WERI-Rb-1 (cell line): ENCODE measurements at regions not wholly inside any gene's neighbourhood (a gene's known extent, or its start where the extent isn't known, plus 50 kb on each side); places are given as distances from the start of the nearest gene placed in this dataset.

Experiments used
- DNase-seq: peaks from one replicate; pipeline ENCODE4 v3.0.0-alpha.2; 2020
- H3K27ac ChIP-seq: fragments of 250-450 bp; sonication (Bioruptor Pico); 2 replicates; pipeline ENCODE4 v1.5.1; 2020; ENCODE audit warnings: mild to moderate bottlenecking, moderate library complexity
- H3K27me3 ChIP-seq: fragments of 250-450 bp; sonication (Bioruptor Pico); 2 replicates; pipeline ENCODE4 v1.5.1; 2021; ENCODE audit warnings: mild to moderate bottlenecking, low read depth, moderate library complexity; ENCODE audit not compliant: insufficient read depth, severe bottlenecking
- H3K36me3 ChIP-seq: fragments of 250-450 bp; sonication (Bioruptor Pico); 2 replicates; pipeline ENCODE4 v1.5.1; 2020; ENCODE audit warnings: mild to moderate bottlenecking, moderate library complexity
- H3K4me3 ChIP-seq: 2 replicates; pipeline ENCODE4 v1.5.1; 2011; ENCODE audit warnings: low read depth, mild to moderate bottlenecking, control low read depth, low read length
- H3K9me3 ChIP-seq: fragments of 250-450 bp; sonication (Bioruptor Pico); 2 replicates; pipeline ENCODE4 v1.5.1; 2021; ENCODE audit warnings: mild to moderate bottlenecking, moderate library complexity; ENCODE audit not compliant: severe bottlenecking
- CTCF ChIP-seq: IDR thresholded peaks from 2 replicates; pipeline ENCODE4 v1.5.1; 2011; ENCODE audit warnings: low read depth, mild to moderate bottlenecking, control low read depth, inconsistent platforms, low read length

- H3K27me3 ChIP-seq: no peaks in the 10 kb centered on the region
- no peak for DNase-seq
- TF ChIP-seq CTCF: no peak
- H3K9me3 ChIP-seq: peaks cover 4% of the 10 kb centered on the region
- no peak overlapping the region for H3K4me3 ChIP-seq
- no peak overlapping the region for H3K27ac ChIP-seq
- no peaks in the 10 kb centered on the region for H3K36me3 ChIP-seq
These were observed 428.7 kb downstream of the QKI start for GRCh38 chr6:163843218-163843617.

DNA sequence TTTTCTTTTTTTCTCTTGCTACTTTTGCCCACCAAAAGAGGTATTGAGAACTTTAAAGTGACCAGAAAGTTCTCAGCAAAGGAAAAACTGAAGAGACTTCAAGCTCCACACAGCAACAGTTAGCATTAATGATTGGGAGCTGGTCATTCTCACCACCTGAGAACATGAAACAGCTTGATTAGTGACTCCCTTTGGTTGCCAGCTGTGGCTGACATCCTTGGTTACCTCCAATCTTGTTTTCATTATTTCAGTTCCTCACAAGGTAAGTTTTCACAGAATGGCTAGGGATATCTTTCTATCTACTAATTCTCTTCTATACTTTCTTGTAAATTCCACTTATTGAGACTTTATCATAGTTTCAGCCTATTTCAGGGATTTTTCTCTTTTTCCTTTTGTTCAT lies 427.9 kb downstream of the QKI start:
- Histone ChIP-seq H3K27me3 (no peaks in the 10 kb centered on the region), H3K36me3 (no peaks in the 10 kb centered on the region), H3K4me3 (no peak overlapping the region), H3K9me3 (peaks cover 4% of the 10 kb centered on the region), H3K27ac (no peak overlapping the region)
- no peak for TF ChIP-seq CTCF
- DNase-seq: no peak

DNA sequence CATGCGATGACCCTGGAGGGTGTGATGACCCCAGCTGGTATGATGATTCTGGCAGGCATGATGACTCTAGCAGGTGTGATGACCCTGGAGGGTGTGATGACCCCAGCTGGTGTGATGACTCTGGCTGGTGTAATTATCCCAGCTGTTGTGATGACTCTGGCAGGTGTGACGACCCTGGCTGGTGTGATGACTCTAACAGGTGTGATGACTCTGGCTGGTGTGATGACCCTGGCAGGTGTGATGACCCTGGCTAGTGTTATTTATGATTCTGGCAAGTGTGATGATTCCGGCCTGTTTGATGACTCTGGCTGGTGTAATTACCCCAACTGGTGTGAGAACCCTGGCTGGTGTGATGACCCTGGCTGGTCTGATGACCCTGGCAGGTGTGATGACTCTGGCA lies 427.2 kb downstream of the QKI start:
- H3K27ac ChIP-seq: no peak overlapping the region
- H3K36me3 ChIP-seq: no peaks in the 10 kb centered on the region
- TF ChIP-seq CTCF: no peak
- H3K9me3 ChIP-seq: peaks cover 4% of the 10 kb centered on the region
- H3K27me3 ChIP-seq: no peaks in the 10 kb centered on the region
- DNase-seq: no peak
- H3K4me3 ChIP-seq: no peak overlapping the region

- Histone ChIP-seq H3K4me3 (no peak overlapping the region), H3K27me3 (no peaks in the 10 kb centered on the region), H3K9me3 (peaks cover 4% of the 10 kb centered on the region), H3K36me3 (no peaks in the 10 kb centered on the region), H3K27ac (no peak overlapping the region)
- TF ChIP-seq CTCF: no peak
- no peak for DNase-seq
These were observed 426.8 kb downstream of the QKI start for GRCh38 chr6:163841326-163841725.

DNA sequence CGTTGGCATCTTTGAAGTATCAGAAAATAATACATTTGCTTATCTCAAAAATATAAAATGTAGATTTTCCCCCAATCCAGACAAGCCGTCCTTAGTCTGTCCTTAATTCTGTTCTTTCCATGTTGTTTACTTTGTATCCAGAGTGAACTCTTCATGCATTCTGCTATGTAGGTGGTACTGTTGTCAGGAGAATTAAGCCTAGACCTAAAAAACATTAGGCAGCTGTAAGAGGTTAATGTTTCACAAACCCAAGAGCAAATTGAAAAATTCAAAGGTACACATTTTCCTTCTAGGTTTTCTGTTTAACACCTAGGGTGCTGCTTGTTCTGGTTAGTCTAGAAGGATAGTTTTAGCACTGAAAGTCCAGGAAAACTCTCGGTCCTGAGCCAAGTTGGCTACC lies 426.4 kb downstream of the QKI start:
- H3K27ac ChIP-seq: no peak overlapping the region
- H3K27me3 ChIP-seq: no peaks in the 10 kb centered on the region
- no peaks in the 10 kb centered on the region for H3K36me3 ChIP-seq
- H3K9me3 ChIP-seq: peaks cover 4% of the 10 kb centered on the region
- H3K4me3 ChIP-seq: no peak overlapping the region
- no peak for DNase-seq
- TF ChIP-seq CTCF: no peak

DNA sequence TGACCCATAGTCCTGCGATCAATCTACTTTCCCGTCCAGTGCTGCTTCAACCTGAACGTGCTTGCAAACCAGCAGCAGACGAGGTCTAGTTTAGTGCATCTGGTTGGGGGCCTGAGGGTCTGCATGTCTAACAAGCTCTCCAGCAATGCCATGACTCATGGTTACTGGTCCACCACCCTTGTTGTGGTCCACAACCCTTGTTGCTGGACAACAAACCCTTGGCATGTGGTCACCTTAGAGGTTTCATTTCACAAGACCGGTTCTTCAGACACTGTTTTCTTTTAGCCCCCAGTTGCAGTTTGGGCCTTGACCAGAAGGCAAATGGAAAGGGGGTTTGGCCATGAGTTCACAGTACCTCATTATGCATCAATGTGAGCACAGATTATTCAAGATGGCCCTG lies 424.8 kb downstream of the QKI start:
- Histone ChIP-seq H3K27me3 (no peaks in the 10 kb centered on the region), H3K27ac (no peak overlapping the region), H3K36me3 (no peaks in the 10 kb centered on the region), H3K4me3 (no peak overlapping the region), H3K9me3 (peaks cover 4% of the 10 kb centered on the region)
- DNase-seq: no peak
- TF ChIP-seq CTCF: no peak
